H1 (cell line): ENCODE measurements at regions not wholly inside any gene's neighbourhood (a gene's known extent, or its start where the extent isn't known, plus 50 kb on each side); places are given as distances from the start of the nearest gene placed in this dataset.

Source experiments
- ASH2L ChIP-seq: fragments of 200-600, 300-600 bp; sonication (generic); IDR thresholded peaks from one replicate; pipeline ENCODE4 v1.7.1; 2017; ENCODE audit warnings: low read length
- EP300 ChIP-seq, 2 experiments: IDR thresholded peaks; 1 replicate in 1 of 2; 2 replicates in 1 of 2; pipeline ENCODE4 v1.6.1; 2011 to 2012; ENCODE audit warnings: low read depth in 2 of 2, low read length in 2 of 2, mild to moderate bottlenecking in 2 of 2, borderline replicate concordance in 1 of 2, inconsistent platforms in 1 of 2, moderate library complexity in 1 of 2
- KDM1A ChIP-seq: fragments of 200-600, 300-600 bp; sonication (generic); IDR thresholded peaks from 2 replicates; pipeline ENCODE4 v1.7.1; 2016; ENCODE audit warnings: mild to moderate bottlenecking, low read length, borderline replicate concordance
- KDM5A ChIP-seq: fragments of 200-600 bp; IDR thresholded peaks from 2 replicates; pipeline ENCODE4 v1.7.1; 2012; ENCODE audit warnings: mild to moderate bottlenecking, low read length, inconsistent platforms, mixed read lengths
- SUZ12 ChIP-seq: fragments of 200-600 bp; sonication (generic); IDR thresholded peaks from 2 replicates; pipeline ENCODE4 v1.6.1; 2012; ENCODE audit warnings: mild to moderate bottlenecking, inconsistent platforms, low read length, moderate library complexity, mixed read lengths

DNA sequence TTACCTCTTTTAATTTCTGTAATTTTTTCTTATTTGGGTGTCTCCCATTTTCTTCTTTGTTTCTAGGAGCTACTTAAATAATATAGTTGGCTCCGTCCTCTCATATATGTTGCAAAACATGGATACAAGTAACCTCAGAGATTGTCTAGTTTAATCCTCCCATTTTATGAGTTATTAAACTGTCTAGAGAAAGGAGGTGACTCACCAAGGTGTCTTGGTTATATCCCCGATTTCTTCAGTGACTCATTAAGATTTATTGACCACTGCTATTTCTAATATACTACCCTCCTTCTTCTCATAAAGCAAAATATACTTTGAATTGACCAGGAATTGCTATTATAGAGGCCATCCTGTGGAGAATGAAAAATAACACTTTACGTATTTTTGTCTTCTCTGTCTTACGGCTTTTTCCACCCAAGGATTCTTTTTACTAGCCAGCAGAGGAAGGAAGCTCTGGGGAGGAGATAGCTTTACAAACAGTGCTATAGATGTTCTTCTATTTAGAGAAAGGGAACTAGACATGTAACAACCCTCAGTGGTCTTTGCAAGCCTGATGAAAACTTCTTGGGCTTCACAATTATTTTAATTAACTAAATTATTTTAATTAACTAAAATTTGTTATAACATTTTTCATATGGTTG lies 300.4 kb upstream of the TNP1 start (continued):
- TF ChIP-seq KDM5A (no peak), ASH2L (no peak), EP300 (IDR thresholded peaks at IDR 0.05; ENCODE audit: borderline replicate concordance in 1 of 2, low read depth in 2 of 2, low read length in 2 of 2) (no peak), SUZ12 (no peak), KDM1A (no peak)
